GM19351 (cell line): ENCODE measurements at regions not wholly inside any gene's neighbourhood (a gene's known extent, or its start where the extent isn't known, plus 50 kb on each side); places are given as distances from the start of the nearest gene placed in this dataset.

Experiments
- ATAC-seq: cut with Tn5 transposase; IDR thresholded peaks from one replicate; pipeline ENCODE4 v1.9.1; 2021; ENCODE audit warnings: mild to moderate bottlenecking, moderate library complexity; ENCODE audit not compliant: unreplicated experiment

DNA sequence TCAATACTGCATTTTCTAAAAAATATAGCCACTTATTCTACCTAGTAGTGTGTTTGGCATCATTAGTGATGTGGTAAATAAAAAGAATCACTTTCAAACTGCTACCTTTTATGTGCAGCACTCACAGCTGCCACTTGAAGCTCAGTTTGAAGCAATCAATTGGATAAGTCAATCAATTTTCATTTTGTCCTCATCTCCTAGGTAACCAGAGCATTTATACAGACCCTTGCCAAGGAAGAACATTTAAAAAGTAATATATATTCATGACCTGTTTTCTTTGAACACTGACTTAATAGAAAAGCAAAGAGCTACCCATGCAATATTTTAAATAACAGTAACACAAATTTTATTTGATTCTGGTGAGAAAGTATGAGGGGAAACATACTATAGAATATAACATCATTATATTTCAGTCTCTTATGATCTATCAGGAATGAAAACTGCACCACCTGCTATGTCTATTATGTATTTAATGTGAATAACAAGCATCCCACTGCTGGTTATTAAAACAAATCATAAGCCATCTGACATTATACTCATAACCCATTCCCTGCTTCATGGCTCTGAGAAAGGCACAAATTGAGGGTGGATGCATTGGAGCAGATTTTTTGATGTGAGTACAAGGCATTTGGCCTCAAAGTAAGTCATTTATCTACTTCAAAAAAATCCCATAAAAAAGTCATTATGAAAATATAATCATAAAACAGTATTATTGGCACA is 168.4 kb upstream of the C21orf91 start:
- no peak for ATAC-seq

DNA sequence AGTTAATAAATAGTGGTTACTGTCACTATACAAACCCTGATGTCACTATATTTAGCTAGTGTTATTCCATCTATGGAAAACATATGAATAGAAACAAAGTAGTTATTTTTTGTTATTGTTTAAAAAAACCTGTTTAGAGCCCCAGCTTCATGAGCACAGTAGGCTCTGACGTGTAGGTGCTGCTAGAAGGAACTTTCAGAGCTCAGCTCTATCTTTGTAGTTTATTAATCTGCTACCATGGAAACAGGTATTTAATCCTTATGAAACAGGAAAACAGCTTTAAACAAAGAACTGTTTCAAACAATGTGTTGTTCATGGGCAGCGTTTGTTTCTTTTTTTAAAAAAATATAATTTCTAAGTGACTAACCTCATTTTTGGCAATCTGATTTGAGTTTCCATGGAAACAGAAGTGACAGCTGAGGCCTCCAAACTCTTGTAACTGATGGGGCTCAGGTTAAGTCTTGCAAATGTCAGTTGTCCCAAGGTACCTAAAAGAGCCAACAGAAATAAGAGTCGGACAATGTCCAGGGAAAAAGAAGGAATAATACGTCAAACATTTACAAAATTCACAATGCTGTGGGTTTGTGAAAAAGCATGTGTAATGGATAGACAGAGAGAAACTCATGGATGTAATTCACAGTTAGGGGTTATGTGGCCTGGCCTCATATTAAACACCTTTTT is 162.0 kb upstream of the C21orf91 start:
- no peak for ATAC-seq

DNA sequence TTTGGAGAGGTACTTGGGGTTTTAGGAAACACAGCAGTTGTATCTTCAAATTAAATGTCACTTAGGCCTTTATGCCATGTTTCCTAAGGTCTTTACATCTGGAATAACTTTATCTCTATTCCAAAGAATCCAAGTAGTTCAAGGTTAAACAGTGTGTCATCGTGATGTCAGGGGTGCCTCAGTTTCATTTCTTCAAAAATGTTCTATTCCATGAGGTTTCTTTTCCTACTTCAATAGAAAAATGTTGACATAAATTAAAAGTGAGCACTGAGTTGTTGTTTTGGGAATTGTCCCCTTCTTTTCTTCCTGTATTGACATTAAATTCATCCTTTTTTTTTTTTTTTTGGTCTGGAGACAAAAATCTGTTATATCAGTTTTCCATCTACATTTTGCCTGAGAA is 160.6 kb upstream of the C21orf91 start:
- no peak for ATAC-seq

DNA sequence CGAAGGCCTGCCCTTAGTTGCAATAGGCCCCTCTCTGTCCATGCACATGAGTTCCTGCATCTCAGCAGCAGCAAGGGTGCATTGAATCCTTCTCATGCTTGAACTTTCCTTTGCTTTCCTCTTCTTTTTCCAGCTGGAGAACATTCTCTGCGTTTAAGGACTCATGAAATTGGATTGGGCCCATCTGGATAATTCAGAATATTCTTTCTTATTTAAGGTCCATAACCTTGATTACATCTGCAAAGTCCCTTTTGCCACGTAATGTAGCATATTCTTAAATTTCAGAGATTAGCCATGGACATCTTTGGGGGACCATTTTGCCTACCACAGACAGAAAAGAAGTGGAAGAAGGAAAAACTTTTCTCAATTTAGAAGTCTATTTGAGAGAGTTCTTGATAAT is 159.7 kb upstream of the C21orf91 start:
- ATAC-seq = no peak

DNA sequence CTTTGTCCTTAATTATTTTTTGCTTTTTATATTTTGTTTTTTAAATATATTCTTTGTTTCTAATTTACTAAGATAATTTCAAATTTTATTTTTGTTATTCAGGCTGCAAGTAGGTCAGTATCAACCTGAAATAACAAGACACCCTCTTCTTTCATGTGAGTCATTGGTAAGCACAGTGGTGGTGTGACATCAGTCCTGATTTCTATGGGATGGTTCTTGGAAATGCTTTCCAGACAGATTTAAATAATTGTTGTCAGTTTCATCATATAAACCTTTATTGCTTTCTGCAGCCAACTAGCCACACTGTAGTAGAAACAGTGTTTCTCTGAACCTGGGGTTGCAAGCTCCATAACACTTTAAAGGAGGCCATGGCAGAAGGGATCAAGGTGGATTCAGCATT is 157.5 kb upstream of the C21orf91 start:
- no peak for ATAC-seq

DNA sequence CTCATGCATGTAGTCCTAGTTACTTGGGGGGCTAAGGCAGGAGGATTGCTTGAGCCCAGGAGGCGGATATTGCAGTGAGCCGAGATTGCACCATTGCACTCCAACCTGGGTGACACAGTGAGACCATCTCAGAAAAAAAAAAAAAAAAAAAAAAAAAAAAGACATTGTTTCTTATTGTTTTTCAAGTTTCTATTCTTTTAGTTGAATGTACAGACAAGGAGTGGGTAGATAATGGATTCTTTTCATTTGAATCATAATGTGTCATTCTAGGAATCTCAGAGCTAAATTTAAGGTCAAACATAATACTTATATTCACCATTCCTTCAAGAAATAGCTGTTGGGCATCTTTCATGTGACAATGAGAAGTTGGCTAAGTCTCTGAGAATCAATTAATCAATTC is 157.0 kb upstream of the C21orf91 start:
- ATAC-seq = no peak

DNA sequence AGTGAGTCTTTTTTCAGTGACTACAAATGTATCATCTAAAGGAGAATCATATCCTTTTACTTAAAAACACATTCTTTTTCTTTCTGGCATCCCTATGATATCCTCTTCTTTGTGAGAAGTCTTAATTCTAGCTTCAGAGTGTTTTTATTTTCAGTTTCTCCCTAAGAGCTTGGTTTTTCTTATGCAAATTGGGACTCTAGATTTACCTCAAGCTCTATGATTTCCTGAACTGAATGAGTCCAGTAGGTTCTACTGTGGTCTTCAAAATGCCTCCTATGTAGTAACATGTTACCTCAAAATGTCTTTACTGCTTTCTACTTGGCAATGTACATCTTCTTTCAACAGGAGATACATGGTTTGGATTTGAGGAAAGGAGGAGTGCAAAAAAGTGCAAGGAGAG is 148.2 kb upstream of the C21orf91 start:
- ATAC-seq = no peak

DNA sequence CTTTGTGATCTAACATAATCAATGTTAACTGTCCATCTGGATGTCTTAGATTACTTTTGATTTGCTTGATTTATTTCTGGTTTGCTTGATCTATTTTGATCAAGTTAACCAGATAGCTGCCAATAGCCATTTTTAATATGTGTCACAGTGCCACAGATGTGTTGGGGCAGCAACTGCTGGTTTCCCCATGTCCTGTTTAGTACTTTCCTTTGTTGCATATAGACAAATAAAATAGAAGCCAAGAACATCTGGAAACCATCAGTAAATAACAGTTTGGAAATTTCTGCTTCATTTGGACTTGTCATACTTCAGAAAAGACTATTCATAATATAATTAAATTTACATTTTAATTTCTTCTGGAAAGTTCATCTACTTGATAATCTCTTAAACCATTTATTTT is 145.6 kb upstream of the C21orf91 start:
- ATAC-seq = no peak

DNA sequence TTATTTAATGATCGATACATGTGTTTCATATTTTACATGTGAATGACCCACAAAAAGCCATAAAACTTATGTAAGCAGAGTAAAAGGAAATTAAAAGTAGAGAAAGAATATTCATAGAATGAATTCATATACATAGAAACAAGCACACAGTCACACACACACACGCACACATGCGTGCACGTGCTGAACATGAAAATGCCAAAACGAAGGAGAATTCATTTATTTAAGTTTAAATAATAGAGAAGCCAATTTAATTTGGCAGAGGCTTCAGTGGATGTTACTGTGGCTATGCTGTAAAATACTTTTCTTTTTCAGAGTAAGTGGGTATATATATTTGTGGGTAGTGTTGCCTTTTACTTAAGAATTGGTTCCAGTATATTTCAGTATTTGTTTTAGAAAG is 145.0 kb upstream of the C21orf91 start:
- no peak for ATAC-seq

DNA sequence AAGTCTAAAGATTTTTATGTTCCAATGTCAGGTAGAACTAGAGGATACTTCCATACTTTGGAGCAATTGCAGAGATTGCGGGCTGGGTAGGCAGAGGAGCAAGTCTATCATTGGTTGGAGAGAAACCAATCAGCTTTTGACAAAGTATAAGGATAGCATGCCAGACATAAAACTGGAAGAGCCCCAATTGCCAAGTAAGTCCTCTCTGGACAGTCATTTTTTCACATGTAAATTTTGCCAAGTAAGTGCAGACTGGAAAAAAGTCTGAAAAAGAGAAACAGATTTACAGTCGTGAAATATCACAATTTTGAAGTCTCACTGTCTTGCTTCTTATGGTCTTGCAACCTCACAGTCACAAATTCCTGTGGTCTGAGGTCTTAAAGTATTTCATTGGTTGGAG is 131.4 kb upstream of the C21orf91 start:
- no peak for ATAC-seq

DNA sequence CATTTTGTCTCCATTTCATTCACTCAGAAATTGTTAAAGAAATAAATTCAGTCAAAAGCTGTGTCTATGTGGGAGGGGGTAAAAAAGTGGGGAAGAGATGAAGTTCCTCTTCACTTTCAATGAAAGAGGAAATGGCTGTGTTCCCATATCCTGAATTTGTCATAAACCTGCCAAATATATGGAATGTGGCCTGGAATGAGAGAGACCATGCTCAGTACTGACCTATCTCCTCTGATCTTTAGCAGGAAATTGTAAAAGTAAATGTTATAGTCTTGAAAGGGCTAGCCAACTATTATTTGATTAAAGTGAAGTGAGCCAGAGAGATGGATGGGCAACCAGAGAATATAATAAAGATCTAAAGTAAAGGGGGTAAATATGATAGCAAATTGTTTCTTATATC is 130.3 kb upstream of the C21orf91 start:
- ATAC-seq = no peak

DNA sequence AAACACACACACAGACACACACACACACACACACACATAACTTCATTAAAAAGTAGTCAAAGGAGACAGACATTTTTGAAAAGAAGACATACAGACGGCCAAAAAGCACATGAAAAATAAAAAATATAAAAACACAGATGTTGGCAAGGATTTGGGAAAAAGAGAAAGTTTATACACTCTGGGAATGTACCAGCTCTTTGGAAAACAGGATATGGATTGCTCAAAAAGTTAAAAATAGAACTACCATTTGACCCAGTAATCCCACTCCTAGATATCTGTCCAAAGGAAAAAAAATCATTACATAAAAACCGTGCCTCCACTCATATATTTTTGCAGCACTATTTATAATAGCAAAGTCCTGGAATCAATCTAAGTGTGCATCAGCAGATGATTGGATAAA is 128.4 kb upstream of the C21orf91 start:
- ATAC-seq = no peak

DNA sequence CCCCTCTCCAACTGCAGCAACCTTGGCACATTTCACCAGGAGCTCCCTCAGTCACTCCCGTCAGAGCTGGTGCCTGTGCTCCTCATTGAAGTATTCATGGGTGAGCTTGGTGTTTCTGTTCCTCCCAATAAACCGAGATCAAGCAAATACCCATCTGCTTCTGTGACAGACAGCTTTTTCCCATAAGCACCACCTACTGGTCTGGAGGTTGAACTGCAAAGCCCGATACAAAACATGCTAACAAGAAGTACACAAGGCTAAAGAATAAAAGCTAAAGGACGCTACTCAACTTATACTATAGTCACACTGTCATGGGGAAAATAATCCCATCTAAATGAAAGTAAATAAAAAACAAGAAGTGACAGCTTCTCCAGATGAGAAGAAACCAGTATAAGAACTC is 111.9 kb upstream of the C21orf91 start:
- ATAC-seq = peak; percentile 64

DNA sequence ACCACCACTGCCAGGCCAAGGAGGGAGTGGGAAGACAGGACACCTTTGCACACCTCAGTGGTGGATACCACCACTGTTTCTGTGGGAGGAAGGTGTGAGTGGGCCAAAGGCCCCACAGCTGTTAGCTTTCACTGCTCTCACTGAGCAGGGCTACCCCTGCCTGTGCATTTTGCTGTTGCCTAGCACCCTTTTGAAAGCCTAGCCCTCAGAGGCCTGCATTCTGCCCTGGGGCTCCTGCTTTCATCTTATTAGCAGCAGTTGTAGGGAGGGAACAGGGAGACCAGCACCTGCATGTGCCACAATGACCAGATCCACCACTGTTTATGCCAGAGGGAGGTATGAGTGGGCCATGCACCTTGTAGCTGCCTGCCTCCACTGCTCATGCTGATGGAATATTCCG is 110.9 kb upstream of the C21orf91 start:
- ATAC-seq = no peak

DNA sequence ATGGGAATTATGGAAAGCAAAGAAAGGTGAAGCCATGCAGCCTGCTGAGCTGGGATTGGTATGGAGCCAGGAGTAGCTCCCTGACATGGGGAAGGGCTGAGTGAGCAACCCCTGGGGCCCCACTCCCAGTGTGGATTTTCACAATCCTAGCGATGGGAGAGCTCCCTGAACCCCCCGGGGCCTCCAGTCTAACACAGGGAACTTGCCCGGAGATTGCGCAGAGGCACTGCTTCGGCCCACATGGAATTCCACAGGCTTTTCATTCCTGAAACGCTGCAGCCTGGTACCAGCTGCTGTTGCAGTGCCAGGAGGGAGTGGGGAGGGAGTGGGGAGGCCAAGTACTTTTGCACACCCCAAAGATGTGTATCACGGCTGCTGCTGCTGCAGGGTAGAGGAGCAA is 110.4 kb upstream of the C21orf91 start:
- ATAC-seq = no peak

DNA sequence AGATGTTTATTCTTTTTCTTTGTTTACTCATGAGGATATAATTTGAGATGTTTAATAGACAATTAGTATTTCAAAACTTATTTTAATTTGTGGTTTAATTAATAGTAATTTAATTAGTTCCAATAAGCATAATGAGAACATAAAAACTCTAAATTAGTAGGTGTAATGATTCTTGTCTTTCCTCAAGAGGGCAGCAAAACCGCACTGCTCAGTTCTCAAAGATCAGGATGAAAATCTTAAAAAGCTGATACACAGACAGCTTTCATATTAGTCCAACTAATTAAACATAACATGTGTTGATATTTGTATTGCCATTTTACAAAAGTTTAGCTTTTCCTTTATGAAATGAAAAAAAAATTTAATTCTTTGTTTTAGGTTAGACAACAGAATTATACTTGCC is 106.7 kb upstream of the C21orf91 start:
- no peak for ATAC-seq

DNA sequence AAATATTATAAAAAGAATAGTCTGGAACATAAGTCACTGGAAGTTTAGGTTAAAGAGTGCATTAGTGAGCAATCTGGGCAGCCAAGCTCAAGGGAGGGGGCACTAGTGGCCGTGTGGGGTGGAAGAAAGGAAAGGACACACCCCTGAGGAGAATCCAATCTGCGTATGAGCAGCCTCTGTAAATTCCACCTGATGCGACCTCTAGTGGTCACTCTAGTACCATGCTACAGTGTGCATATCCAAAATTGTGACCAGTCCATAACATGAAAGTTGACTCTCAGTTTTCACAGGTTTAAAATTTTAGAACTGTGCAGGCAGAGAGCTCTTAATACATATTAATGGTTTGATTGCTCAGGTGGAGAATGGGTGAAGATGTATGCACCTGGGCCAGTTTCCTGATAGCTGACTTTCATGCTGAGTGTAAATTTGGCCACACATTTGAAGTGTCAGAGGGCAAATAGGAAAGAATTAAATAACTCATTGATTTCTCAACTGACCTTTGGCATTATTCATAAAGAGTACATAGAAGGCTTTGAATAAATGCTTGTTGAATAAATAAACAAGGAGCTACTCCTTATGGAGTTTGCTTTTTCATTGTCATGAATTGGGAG is 105.9 kb upstream of the C21orf91 start:
- ATAC-seq = peak; percentile 92

DNA sequence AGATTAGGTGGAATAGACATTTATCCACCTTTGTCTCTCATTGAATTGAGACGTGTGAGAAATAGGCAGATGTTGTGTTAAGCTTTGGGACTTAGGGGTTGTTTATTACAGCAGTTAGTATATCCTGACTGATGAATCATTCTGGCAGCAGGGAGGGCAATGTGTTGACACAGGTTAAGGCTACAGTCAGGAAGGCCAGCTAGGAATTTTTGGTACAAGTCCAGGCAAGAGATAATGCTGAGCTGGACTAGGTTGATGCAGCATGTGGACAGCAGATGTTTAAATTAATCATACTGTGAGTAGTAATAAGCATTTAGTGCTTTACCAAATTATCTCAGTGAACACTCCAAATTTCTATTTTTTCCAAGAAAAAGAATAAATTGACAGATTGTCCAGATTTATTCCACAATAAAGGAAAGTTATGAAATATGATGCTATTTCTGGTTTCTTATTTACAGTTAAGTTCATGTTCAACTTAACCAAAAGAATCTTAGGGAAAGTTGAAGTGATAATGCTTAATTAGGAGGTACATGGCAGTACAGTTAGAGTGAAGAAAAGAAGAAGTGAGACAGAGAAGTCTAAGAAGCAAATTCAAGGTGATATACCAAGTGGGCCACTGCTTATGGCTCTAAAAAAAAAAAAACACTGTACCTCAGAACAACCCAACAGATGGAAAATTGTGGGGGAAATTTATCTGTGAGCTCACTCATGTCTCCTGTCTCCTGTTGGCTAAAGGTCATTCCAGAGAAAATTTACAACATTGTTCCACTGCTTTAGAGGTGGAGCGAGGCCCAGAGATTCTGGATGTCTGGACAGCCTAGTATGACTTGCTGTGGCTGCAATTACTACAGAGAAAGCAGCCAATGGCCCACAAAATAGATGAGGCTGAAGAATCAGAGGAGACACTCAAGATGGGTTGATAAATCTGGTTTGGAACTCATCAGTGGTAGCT is 102.7 kb upstream of the C21orf91 start:
- no peak for ATAC-seq

DNA sequence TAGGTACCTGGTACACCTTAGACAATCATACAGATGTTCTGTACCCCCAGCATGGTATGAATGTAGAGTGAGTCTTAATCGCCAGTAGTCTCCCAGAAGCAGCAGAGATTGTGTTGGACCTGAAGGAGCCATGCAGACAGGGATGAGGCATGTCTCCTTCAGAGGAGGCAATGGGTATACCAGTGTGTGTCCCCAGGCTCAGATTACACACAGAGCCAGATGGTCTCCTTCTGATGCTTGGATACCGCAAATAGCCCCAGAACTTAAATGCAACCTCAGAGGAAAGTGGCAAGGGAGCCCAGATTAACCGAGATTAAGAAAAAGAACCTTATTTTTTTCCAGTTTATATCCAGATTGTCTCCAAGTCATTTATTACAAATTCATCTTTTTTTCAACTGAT is 96.8 kb upstream of the C21orf91 start:
- no peak for ATAC-seq

DNA sequence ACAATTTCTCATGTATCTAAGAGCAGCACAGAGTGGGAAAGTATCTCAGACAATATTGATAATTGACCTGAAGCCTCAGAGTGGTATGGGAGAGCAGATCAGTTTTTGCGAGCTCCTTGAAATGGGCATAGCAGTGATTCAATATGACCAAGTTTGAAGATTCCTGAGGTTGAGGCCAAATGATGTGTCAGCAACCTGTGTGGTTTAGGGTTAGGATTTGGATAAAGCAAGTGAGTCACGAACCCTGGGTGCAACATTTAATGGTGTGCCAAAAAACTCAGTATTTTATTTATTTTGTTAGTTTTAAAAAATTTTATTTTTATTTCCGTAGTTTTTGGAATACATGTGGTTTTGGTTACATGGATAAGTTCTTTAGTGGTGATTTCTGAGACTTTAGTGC is 92.5 kb upstream of the C21orf91 start:
- no peak for ATAC-seq

DNA sequence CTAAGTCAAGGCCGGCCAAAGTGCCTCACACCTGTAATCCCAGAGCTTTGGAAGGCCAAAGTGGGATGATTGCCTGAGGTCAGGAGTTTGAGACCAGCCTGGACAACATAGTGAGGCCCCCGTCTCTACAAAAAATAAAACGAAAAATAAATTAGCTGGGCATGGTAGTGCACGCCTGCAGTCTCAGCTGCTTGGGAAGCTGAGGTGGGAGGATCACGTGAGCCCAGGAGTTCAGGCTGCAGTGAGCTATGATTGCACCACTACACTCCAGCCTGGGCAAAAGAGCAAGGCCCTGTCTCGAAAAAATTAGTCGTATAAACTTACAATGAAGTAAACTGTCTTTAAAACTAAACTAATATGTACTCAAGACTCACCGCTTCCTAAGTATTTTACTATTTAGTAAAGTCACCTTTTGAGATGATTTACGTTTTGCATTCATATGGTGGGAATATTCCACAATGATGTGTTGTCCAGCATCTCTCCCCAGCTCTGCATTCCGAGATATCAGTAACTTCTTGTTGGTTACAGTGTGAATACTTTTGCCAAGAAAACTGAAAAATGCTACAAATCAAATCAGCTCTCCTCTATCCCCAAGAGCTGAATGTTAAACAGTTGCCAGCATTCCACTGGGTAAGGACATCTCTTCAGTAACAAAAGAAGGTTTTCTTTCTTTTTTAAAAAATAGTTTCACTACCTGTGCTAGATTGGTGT is 84.9 kb upstream of the C21orf91 start:
- no peak for ATAC-seq
